ENCODE measurements at regions not wholly inside any gene's neighbourhood (a gene's known extent, or its start where the extent isn't known, plus 50 kb on each side); places are given as distances from the start of the nearest gene placed in this dataset.

DNA sequence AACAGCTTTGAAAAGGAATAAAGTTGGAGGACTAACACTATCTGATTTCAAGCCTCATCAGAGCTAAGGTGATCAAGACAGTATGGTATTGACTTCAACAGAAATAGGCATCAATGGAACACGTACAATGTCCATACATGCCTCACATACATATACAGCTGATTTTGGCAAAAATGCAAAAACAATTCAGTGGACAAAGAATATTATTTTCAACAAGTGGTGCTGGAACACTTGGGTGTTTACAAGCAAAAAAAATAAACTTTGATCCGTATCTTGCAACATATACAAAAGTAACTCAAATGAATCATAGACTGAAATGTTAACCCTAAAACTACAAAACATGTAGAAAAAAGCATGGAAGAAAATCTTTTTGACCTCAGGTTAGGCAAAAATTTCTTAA lies 141.9 kb upstream of the ZC3H11B start:
- TF ChIP-seq ZFP36 (IDR thresholded peaks at IDR 0.05; ENCODE audit: borderline replicate concordance, partially characterized antibody) (no peak), POLR2A (IDR thresholded peaks at IDR 0.05; ENCODE audit: low read length) (no peak), HDAC2 (IDR thresholded peaks at IDR 0.05) (no peak), ESRRA (IDR thresholded peaks at IDR 0.05; ENCODE audit: borderline replicate concordance, low read length) (no peak), MAZ (IDR thresholded peaks at IDR 0.05; ENCODE audit: borderline replicate concordance, low read depth, low read length) (no peak), BHLHE40 (IDR thresholded peaks at IDR 0.05; ENCODE audit: low read depth, low read length) (no peak), CHD4 (IDR thresholded peaks at IDR 0.05; ENCODE audit: borderline replicate concordance) (no peak), NR3C1 (IDR thresholded peaks at IDR 0.05) (no peak)
- TF ChIP-seq, protein P1, sequence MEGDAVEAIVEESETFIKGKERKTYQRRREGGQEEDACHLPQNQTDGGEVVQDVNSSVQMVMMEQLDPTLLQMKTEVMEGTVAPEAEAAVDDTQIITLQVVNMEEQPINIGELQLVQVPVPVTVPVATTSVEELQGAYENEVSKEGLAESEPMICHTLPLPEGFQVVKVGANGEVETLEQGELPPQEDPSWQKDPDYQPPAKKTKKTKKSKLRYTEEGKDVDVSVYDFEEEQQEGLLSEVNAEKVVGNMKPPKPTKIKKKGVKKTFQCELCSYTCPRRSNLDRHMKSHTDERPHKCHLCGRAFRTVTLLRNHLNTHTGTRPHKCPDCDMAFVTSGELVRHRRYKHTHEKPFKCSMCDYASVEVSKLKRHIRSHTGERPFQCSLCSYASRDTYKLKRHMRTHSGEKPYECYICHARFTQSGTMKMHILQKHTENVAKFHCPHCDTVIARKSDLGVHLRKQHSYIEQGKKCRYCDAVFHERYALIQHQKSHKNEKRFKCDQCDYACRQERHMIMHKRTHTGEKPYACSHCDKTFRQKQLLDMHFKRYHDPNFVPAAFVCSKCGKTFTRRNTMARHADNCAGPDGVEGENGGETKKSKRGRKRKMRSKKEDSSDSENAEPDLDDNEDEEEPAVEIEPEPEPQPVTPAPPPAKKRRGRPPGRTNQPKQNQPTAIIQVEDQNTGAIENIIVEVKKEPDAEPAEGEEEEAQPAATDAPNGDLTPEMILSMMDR (IDR thresholded peaks at IDR 0.05), result no peak

Data from A549 (cell line).